OCI-LY7 (cell line): ENCODE measurements at regions not wholly inside any gene's neighbourhood (a gene's known extent, or its start where the extent isn't known, plus 50 kb on each side); places are given as distances from the start of the nearest gene placed in this dataset.

ENCODE experiments used
- EZH2phosphoT487 ChIP-seq: fragments of 200-600 bp; sonication (generic); IDR thresholded peaks from 2 replicates; pipeline ENCODE4 v1.6.1; 2018; ENCODE audit warnings: low read depth, borderline replicate concordance, mild to moderate bottlenecking, mixed run types, antibody characterized with exemption, low read length, moderate library complexity, mixed read lengths
- TF ChIP-seq, protein P1 (sequence below): fragments of 200-600 bp; sonication (generic); conservative IDR thresholded peaks from 2 replicates; pipeline ENCODE4 v1.5.1; 2014; ENCODE audit warnings: mild to moderate bottlenecking, antibody characterized with exemption, low read length, moderate library complexity, mixed read lengths

DNA sequence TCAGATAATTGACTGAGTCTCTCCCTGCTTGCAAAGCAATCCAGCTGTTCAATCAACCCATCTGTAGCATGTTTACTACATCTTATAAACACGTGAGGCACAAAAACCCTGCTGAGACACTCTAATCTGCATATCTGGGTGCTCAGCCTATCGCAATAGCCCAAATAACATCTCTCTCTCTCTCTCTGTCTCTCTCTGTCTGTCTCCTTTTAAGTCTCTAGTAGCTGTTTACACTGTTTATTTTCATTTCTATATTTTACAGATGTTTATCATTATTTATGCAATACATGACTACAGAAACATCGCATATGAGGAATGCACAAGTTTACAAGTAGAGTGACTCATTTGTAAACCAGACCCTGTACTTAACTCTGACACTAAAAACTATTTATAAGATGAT, 422.1 kb upstream of the DSEL start:
- TF ChIP-seq, protein P1, sequence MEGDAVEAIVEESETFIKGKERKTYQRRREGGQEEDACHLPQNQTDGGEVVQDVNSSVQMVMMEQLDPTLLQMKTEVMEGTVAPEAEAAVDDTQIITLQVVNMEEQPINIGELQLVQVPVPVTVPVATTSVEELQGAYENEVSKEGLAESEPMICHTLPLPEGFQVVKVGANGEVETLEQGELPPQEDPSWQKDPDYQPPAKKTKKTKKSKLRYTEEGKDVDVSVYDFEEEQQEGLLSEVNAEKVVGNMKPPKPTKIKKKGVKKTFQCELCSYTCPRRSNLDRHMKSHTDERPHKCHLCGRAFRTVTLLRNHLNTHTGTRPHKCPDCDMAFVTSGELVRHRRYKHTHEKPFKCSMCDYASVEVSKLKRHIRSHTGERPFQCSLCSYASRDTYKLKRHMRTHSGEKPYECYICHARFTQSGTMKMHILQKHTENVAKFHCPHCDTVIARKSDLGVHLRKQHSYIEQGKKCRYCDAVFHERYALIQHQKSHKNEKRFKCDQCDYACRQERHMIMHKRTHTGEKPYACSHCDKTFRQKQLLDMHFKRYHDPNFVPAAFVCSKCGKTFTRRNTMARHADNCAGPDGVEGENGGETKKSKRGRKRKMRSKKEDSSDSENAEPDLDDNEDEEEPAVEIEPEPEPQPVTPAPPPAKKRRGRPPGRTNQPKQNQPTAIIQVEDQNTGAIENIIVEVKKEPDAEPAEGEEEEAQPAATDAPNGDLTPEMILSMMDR, result no peak
- TF ChIP-seq EZH2phosphoT487, result no peak
